Adrenal gland (tissue), 5 donors: ENCODE measurements at regions not wholly inside any gene's neighbourhood (a gene's known extent, or its start where the extent isn't known, plus 50 kb on each side); places are given as distances from the start of the nearest gene placed in this dataset.

Experiments
- POLR2A ChIP-seq, 2 donors: fragments of 450-650 bp; IDR thresholded peaks; one replicate each; pipeline ENCODE4 v1.6.1; 2017; ENCODE audit warnings: antibody characterized with exemption in 2 of 2, mild to moderate bottlenecking in 2 of 2, moderate library complexity in 1 of 2
- TF ChIP-seq, protein P1 (sequence below), 6 experiments: fragments of 450-650 bp in 4 of 6; fragments of 200-600 bp in 2 of 6; sonication (generic) in 1 of 6; IDR thresholded peaks; 1 replicate in 5 of 6; 2 replicates in 1 of 6; pipeline versions ENCODE4 v1.5.1 to v1.8.0; 2016 to 2021; ENCODE audit warnings: antibody characterized with exemption in 6 of 6, mild to moderate bottlenecking in 2 of 6, moderate library complexity in 1 of 6
- donor health status: DM: no; HTN: no; CAD: no.

DNA sequence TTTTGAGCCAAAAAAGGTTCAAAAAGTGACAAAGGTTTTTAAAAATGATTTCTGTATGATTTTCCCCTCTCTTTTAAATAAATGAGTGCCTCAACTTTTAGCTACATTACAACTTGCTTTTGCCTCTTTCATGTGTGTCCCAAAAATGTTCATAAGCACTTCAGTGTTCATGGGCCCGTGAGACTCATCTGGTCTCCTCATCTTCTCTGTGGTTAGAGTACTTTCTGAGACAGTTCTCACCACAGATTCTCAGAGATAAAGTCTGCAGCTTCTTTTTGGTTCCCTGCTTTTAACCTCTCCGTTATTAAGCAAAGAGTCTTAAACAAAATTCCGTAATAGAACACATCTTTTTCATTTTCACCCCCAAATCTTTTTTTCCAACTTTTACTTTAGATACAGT, 156.9 kb downstream of the DLEU7 start:
- no peak for TF ChIP-seq POLR2A (IDR thresholded peaks at IDR 0.05)
- TF ChIP-seq, protein P1, sequence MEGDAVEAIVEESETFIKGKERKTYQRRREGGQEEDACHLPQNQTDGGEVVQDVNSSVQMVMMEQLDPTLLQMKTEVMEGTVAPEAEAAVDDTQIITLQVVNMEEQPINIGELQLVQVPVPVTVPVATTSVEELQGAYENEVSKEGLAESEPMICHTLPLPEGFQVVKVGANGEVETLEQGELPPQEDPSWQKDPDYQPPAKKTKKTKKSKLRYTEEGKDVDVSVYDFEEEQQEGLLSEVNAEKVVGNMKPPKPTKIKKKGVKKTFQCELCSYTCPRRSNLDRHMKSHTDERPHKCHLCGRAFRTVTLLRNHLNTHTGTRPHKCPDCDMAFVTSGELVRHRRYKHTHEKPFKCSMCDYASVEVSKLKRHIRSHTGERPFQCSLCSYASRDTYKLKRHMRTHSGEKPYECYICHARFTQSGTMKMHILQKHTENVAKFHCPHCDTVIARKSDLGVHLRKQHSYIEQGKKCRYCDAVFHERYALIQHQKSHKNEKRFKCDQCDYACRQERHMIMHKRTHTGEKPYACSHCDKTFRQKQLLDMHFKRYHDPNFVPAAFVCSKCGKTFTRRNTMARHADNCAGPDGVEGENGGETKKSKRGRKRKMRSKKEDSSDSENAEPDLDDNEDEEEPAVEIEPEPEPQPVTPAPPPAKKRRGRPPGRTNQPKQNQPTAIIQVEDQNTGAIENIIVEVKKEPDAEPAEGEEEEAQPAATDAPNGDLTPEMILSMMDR (IDR thresholded peaks at IDR 0.05), result no peak
